Stimulated activated CD4-positive, alpha-beta T cell treated with anti-CD3 and anti-CD28 coated beads, Interleukin-1b, Interleukin-23, amount 100 ng/mL, for 48 hours (primary cell): ENCODE measurements at regions not wholly inside any gene's neighbourhood (a gene's known extent, or its start where the extent isn't known, plus 50 kb on each side); places are given as distances from the start of the nearest gene placed in this dataset.

Experiments
- DNase-seq: peaks from one replicate; pipeline ENCODE4 v3.0.0-alpha.2; 2020

DNA sequence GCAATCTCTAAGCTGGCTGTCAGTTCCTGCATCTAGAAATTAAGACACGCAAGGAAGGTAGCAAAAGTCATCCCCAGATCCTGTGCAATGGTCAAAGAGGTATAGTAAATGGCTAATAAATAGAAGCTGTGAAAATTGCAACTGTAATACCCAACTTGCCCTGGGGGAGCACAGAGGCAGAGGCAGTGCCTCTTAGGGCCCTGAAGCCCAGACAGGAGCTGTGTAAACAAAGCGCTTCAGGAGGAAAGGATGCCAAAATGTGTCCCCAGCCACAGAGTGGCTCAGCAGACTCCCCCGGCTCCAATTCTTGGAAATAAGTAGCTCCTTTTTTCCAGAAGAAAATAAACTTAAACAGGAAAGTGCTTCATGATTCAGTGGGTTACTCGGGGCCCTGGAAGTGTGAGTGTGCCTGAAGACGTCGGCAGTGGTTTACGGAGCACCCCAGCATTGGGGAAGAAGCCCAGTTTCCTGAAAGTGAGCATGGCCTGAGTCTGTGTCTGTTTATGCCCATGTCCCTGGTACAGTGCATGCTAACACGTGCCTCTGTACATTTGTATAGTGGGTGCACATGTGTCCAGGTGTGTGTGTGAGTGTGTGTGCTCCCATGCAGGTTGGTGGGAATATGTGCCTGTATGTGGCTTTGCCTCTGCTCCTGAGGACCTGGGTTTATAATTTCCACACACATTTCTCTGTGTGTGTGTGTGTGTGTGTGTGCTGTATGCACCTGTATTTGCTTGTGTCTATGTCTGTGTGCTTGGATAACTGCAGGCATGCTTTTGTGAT is 246.7 kb downstream of the MAFB start:
- no peak for DNase-seq

- DNase-seq = no peak
Observed at GRCh38 chr20:40441771-40442170, 247.3 kb downstream of the MAFB start.

DNA sequence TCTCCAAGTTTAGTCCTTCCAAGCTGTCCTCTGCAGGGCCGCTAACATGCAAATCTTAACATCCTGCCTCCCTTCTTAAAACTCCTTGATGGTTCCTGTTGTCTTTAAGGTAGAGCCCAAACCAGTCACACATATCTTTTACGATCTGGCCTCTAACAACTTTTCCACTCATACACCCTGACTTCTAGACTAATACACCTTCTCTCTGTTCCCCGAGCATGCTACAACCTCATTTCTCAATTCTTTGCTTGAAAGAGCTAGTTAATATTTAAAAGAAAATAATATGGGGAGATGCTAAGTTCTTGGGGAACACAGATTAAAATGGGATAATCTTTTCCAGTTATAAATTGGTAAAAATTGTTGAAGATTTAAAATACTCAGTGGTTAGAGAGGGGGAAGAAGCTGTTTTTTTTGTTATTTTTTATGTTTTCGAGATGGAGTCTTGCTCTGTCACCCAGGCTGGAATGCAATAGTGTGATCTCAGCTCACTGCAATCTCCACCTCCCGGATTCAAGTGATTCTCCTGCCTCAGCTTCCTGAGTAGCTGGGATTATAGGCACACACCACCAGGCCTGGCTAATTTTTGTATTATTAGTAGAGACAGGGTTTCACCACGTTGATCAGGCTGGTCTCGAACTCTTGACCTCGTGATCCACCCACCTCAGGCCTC is 250.7 kb downstream of the MAFB start:
- DNase-seq = no peak

GRCh38 chr20:40436011-40436410 is 253.0 kb downstream of the MAFB start:
- DNase-seq = no peak

DNA sequence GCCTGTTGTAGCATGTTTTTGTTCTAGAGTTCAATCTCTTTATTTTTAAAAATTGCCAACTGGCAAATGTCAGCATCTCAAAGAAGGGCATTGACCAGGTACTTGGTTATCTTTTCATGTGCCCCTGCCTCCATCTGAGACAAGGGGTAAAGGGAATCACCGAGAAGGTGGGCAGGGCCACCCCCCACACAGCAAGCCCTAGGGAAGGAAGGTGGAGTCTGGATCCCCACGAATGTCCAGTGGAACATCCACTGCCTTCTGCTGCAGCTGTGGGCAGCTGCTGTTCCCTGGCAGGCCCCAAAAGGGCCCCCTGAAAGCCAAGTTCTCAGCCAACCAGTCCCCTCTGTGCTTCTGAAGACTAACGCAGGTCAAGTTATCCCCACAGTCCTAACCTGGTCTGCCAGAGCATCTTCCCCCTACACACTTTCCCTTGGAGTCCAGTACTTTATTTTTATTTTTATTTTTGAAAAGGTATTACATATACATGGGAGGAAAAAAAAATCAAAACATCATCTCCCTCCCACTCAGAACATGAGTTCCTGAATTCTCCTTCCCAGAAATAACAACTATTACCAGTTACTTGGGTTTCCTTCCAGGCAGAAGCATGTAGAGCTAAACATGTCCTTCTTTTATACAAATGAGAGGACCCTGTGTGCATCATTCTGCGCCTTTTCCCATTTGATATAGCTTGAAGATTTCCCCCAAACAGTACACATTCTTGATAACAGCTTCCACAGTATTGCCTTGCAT is 253.7 kb downstream of the MAFB start:
- DNase-seq = no peak

DNA sequence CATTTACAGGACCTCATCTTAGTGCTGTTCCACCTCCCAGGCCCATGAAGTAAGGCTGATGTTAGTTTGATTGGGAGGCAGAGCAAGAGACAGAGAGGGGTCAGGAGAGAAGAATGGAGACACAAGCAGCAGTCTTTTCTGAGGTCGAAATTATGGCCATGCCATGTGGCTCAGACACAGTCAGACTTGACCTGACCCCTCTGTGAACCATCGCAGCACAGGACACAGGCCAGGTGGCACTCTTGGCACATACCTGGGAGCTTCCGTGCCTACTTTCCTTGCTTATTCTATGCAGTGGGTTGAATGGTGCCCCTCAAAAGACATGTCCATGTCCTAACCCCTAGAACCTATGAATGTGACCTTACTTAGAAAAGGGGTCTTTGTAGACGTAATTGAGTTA is 254.9 kb downstream of the MAFB start:
- DNase-seq = no peak

GRCh38 chr20:40433341-40433861 is 255.6 kb downstream of the MAFB start:
- DNase-seq = no peak

DNA sequence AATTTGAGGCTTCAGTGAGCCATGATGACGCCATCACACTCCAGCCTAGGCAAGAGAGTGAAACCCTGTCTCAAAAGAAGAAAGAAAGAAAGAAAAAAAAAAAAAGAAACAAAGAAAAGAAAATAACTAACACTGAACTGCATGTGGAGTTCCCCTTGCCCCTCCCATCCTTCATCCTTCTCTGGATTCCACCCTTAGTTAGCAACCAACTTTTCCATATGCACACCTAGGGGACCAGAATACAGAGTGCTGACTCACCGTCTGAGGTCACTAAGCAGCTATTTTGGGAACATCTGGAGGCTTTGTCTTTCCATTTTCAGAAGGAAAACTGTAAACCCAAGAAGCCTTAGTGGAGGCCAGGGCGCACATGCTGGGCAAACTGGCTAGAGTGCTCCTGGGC is 257.4 kb downstream of the MAFB start:
- DNase-seq = no peak

DNA sequence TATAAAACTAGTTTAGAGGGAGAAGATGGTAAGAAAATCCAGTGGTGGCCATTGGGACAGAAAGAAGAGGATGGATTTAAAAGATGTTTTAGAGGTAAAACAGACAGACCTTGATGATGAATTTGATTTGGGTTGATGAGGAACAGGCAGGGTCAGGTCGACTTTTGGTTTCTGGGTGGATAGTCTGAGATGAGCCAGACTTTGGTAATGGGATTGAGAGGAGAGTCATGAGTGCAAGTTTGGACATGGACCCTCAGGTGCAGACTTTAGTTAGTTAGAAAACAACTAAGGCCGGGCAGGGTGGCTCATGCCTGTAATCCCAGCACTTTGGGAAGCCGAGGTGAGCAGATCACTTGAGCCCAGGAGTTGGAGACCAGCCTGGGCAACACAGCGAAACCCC is 257.9 kb downstream of the MAFB start:
- no peak for DNase-seq

GRCh38 chr20:40427026-40427425 is 262.0 kb downstream of the MAFB start:
- DNase-seq = no peak

- no peak for DNase-seq
Observed at GRCh38 chr20:40424695-40425094, 264.3 kb downstream of the MAFB start.

- DNase-seq = no peak
Observed at GRCh38 chr20:40422656-40423055, 266.4 kb downstream of the MAFB start.

- no peak for DNase-seq
Observed at GRCh38 chr20:40416274-40416673, 272.8 kb downstream of the MAFB start.

DNA sequence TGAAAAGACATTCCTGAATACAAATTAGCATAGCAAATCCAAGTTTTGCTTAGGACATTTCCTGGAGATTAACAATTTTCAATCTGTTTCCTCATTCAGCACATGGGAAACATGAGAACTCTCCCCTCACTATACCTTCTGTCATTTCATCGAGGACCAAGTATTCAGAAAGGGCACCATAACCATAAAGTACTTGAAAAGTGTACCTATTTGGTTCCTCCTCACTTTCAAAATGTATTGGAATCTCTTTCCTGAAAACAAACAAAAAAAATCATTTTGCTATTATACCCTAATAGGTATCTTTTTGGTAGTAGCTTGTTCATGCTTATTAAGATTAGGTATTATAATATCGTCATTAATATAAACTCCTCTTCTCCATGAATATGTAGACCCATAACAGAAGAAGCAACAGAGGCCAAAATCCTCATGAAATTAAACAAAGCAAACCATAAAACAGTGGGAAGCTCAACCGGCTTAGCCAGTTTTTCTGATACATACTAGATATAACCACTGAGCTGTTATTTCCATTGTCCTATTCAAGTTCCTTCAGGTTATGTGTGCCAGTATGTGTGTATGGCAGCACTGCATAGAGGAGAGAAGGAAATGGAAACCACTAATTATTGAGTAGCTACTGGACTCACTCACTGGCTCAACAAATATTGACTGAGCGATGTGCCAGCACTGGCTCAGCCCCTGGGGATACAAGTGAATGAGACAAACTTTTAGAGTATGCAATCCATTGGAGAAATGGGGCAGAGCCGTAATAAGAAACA is 274.0 kb downstream of the MAFB start:
- no peak for DNase-seq

DNA sequence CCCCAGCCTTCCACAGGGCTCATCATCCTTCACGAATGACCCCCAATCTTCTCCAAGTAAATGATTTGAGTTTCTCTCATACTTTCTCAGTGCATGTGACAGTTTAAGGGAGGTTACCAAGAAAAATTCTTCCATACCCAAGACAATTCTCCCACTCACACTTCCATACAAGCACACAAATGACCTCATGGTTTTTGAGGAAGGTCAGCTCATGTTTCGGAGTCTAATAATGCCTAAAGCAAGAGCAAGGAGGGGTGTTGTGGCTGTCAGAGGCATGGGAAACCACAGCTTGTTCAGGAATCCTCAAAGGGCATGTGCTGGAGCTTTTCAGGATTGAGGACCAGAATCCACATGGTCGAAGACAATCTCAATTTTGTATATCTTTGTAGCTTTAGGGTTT is 279.0 kb downstream of the MAFB start:
- no peak for DNase-seq

DNA sequence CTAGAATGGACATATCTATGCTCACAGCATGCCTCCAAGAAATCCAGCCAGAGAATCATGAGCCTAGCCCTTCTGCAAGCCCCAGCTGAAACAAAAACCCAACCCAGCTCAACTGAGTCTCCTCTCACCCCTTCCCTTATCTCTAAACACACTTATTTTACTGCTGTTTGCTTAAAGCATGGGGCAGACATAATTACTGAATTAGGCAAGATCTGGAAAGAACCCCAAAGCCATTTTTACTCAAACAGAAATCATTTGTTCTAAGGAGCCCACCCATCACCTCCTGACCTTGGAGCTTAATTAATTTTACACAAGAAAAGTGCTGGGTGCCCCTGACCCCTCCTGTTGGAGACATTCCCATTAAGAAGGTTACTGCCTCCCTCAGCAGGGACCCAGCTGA is 291.6 kb downstream of the MAFB start:
- DNase-seq = no peak

DNA sequence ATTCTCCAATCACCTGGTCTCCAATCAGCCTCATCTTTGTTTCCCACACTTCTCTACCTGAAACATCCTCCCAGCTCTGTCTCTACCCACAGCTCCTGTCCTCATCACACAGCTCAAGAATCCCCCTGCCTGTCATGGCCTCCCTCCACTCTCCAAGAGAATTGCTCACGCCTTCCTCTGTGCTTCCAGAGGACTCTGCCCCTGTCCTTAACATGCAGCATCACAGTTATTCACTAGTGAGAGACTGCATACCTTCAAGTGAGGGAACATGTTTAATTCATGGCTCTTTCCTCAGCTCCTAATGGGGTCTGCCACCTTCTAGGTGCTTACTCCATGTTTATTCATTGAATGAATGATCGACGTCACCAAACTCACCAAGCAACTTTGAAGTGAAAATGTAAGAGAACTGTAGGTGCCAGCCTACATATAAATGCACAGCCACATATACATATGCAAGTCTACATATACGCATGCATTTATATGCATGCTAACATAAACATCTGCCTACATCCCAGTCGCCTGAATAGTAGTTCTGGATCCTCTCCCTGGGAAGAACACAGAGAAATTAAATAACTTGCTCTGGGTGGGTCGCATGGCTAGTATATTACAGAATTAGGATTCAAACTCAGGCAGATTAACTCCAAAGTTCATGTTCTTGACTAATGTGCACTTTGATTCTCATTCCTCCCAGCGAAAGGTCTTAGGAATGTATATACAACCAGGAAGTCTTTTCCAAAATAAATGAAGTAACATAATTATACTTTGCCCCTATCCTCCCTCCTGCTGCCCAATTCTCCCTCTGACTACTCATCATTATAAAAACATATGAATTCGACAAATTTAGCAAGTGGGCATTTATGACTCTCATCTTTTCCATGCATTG is 295.6 kb downstream of the MAFB start:
- no peak for DNase-seq

DNA sequence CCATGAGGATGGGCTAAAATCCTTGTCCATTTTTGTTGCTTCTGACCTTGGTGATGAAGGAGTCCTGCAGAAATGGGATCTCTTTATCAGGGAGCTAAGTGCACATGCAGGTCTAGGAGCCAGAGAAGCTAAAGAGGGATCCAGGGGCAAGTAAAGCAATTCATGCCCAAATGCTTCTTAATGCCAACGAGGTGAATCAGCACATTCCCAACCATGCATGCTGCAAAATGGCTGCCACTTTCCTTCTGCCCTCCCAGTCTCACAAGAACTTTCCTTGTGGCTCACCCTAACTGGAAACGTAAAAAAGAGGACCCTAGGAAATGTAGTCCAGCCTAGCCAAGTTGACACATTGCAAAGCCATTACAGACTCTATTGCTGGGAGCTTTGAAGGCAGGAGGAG is 298.4 kb downstream of the MAFB start:
- no peak for DNase-seq

- DNase-seq = no peak
Observed at GRCh38 chr20:40370800-40371199, 318.2 kb downstream of the MAFB start.

- no peak for DNase-seq
Observed at GRCh38 chr20:40368876-40369275, 320.2 kb downstream of the MAFB start.

DNA sequence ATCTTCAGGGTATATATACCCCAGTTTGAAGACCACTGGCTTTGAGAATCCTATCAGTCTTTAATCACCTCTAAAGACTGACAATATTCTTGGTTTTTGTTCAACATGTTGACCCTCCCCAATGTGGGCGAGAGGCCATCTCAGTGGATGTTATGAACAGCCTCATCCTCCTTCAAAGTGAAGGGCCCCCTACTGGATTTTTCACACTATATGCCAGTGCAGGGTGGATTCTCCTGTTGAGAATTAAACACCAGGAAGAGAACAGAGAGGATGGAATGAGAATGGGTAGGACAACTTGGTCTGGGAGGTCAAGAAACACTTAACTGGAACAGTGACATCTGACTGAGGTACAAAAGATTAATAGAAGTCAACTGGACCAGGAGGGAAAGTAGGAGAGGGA is 327.1 kb downstream of the MAFB start:
- no peak for DNase-seq
